ENCODE measurements at regions not wholly inside any gene's neighbourhood (a gene's known extent, or its start where the extent isn't known, plus 50 kb on each side); places are given as distances from the start of the nearest gene placed in this dataset.

DNA sequence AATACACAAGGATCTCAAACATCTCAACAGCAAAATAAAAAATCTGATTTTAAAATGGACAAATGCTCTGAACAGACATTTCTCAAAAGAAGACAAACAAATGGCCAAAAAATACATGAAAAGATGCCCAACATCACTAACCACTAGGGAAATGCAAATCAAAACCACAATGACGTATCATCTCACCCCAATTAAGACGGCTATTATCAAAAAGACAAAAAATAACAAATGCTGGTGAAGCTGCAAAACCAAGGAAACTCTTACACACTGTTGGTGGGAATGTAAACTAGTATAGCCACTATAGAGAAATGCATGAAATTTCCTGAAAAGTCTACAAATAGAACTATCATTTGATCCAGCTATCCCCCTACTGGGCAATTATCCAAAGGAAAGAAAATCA lies 145.0 kb downstream of the BTG1 start:
- no peak overlapping the region for H3K9ac ChIP-seq (ENCODE audit: insufficient read length, low read depth)
- DNase-seq (ENCODE audit: low read depth, low spot score) = no peak
- no peaks in the 10 kb centered on the region for H3K4me1 ChIP-seq (ENCODE audit: insufficient read depth, insufficient read length)
- TF ChIP-seq ZNF274 (IDR thresholded peaks at IDR 0.05; ENCODE audit: low read depth, low read length) (no peak), SUZ12 (IDR thresholded peaks at IDR 0.05; ENCODE audit: extremely low read depth, insufficient read depth, insufficient read length) (no peak), YY1 (IDR thresholded peaks at IDR 0.05; ENCODE audit: insufficient read depth, insufficient read length) (no peak)
- H3K36me3 ChIP-seq (ENCODE audit: insufficient read depth, insufficient read length, low read length) = no peaks in the 10 kb centered on the region
- no peaks in the 10 kb centered on the region for H3K9me3 ChIP-seq (ENCODE audit: insufficient read depth, low read length)
- H3K4me3 ChIP-seq (ENCODE audit: insufficient read length, low read depth) = no peak overlapping the region
- H3K27me3 ChIP-seq (ENCODE audit: insufficient read depth, insufficient read length) = no peaks in the 10 kb centered on the region

DNA sequence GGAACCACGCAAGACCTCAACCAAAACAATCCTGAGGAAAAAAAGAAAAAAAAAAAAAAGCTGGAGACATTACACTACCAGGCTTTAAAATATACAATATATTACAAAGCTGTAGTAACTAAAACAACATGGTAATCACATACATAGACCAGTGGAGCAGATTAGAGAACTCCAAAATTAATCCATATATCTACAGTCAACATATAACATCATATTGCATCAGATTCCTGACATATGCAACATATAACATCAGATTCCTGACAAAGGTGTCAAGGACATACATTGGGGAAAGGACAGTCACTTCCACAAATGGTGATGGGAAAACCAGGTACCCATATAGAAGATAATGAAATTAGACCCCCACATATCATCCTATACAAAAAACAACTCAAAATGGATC lies 145.8 kb downstream of the BTG1 start:
- H3K9me3 ChIP-seq (ENCODE audit: insufficient read depth, low read length) = no peaks in the 10 kb centered on the region
- no peaks in the 10 kb centered on the region for H3K4me1 ChIP-seq (ENCODE audit: insufficient read depth, insufficient read length)
- TF ChIP-seq ZNF274 (IDR thresholded peaks at IDR 0.05; ENCODE audit: low read depth, low read length) (no peak), SUZ12 (IDR thresholded peaks at IDR 0.05; ENCODE audit: extremely low read depth, insufficient read depth, insufficient read length) (no peak), YY1 (IDR thresholded peaks at IDR 0.05; ENCODE audit: insufficient read depth, insufficient read length) (no peak)
- H3K27me3 ChIP-seq (ENCODE audit: insufficient read depth, insufficient read length) = no peaks in the 10 kb centered on the region
- H3K36me3 ChIP-seq (ENCODE audit: insufficient read depth, insufficient read length, low read length) = no peaks in the 10 kb centered on the region
- no peak overlapping the region for H3K9ac ChIP-seq (ENCODE audit: insufficient read length, low read depth)
- no peak overlapping the region for H3K4me3 ChIP-seq (ENCODE audit: insufficient read length, low read depth)
- DNase-seq (ENCODE audit: low read depth, low spot score) = no peak

DNA sequence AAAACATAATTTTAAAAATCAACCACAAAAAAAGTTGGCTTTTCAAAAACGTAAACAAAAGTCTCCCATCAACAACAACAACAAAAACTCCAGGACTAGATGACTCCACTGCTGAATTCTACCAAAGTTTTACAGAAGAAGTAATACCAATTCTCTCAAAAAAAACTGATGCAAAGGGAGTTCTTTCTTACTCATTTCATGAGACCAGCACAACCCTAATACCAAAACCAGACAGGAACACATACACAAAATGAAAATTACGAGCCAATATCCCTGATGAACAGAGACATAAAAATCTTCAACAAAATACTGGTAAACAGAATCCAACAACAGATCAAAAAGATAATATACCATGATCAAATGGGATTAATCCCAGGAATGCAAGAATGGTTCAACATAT lies 147.3 kb downstream of the BTG1 start:
- Histone ChIP-seq H3K36me3 (ENCODE audit: insufficient read depth, insufficient read length, low read length) (no peaks in the 10 kb centered on the region), H3K9me3 (ENCODE audit: insufficient read depth, low read length) (no peaks in the 10 kb centered on the region), H3K4me1 (ENCODE audit: insufficient read depth, insufficient read length) (no peaks in the 10 kb centered on the region), H3K9ac (ENCODE audit: insufficient read length, low read depth) (no peak overlapping the region), H3K27me3 (ENCODE audit: insufficient read depth, insufficient read length) (no peaks in the 10 kb centered on the region), H3K4me3 (ENCODE audit: insufficient read length, low read depth) (no peak overlapping the region)
- no peak for TF ChIP-seq ZNF274 (IDR thresholded peaks at IDR 0.05; ENCODE audit: low read depth, low read length)
- no peak for TF ChIP-seq SUZ12 (IDR thresholded peaks at IDR 0.05; ENCODE audit: extremely low read depth, insufficient read depth, insufficient read length)
- TF ChIP-seq YY1 (IDR thresholded peaks at IDR 0.05; ENCODE audit: insufficient read depth, insufficient read length) = no peak
- no peak for DNase-seq (ENCODE audit: low read depth, low spot score)

GRCh38 chr12:91994208-91994797 lies 151.3 kb downstream of the BTG1 start:
- Histone ChIP-seq H3K27me3 (ENCODE audit: insufficient read depth, insufficient read length) (no peaks in the 10 kb centered on the region), H3K9ac (ENCODE audit: insufficient read length, low read depth) (no peak overlapping the region), H3K4me3 (ENCODE audit: insufficient read length, low read depth) (no peak overlapping the region), H3K4me1 (ENCODE audit: insufficient read depth, insufficient read length) (no peaks in the 10 kb centered on the region), H3K36me3 (ENCODE audit: insufficient read depth, insufficient read length, low read length) (no peaks in the 10 kb centered on the region), H3K9me3 (ENCODE audit: insufficient read depth, low read length) (no peaks in the 10 kb centered on the region)
- DNase-seq (ENCODE audit: low read depth, low spot score) = no peak
- no peak for TF ChIP-seq SUZ12 (IDR thresholded peaks at IDR 0.05; ENCODE audit: extremely low read depth, insufficient read depth, insufficient read length)
- TF ChIP-seq ZNF274 (IDR thresholded peaks at IDR 0.05; ENCODE audit: low read depth, low read length) = no peak
- no peak for TF ChIP-seq YY1 (IDR thresholded peaks at IDR 0.05; ENCODE audit: insufficient read depth, insufficient read length)

- H3K4me1 ChIP-seq (ENCODE audit: insufficient read depth, insufficient read length) = no peaks in the 10 kb centered on the region
- TF ChIP-seq YY1 (IDR thresholded peaks at IDR 0.05; ENCODE audit: insufficient read depth, insufficient read length) (no peak), SUZ12 (IDR thresholded peaks at IDR 0.05; ENCODE audit: extremely low read depth, insufficient read depth, insufficient read length) (no peak), ZNF274 (IDR thresholded peaks at IDR 0.05; ENCODE audit: low read depth, low read length) (no peak)
- no peaks in the 10 kb centered on the region for H3K36me3 ChIP-seq (ENCODE audit: insufficient read depth, insufficient read length, low read length)
- no peaks in the 10 kb centered on the region for H3K27me3 ChIP-seq (ENCODE audit: insufficient read depth, insufficient read length)
- H3K4me3 ChIP-seq (ENCODE audit: insufficient read length, low read depth) = no peak overlapping the region
- no peak for DNase-seq (ENCODE audit: low read depth, low spot score)
- no peak overlapping the region for H3K9ac ChIP-seq (ENCODE audit: insufficient read length, low read depth)
- H3K9me3 ChIP-seq (ENCODE audit: insufficient read depth, low read length) = no peaks in the 10 kb centered on the region
Measured at GRCh38 chr12:91993287-91994017, 152.2 kb downstream of the BTG1 start.

GRCh38 chr12:91991399-91992187 lies 154.1 kb downstream of the BTG1 start:
- no peak overlapping the region for H3K4me3 ChIP-seq (ENCODE audit: insufficient read length, low read depth)
- no peaks in the 10 kb centered on the region for H3K27me3 ChIP-seq (ENCODE audit: insufficient read depth, insufficient read length)
- TF ChIP-seq SUZ12 (IDR thresholded peaks at IDR 0.05; ENCODE audit: extremely low read depth, insufficient read depth, insufficient read length) = no peak
- TF ChIP-seq YY1 (IDR thresholded peaks at IDR 0.05; ENCODE audit: insufficient read depth, insufficient read length) = no peak
- no peak for TF ChIP-seq ZNF274 (IDR thresholded peaks at IDR 0.05; ENCODE audit: low read depth, low read length)
- no peaks in the 10 kb centered on the region for H3K4me1 ChIP-seq (ENCODE audit: insufficient read depth, insufficient read length)
- no peaks in the 10 kb centered on the region for H3K9me3 ChIP-seq (ENCODE audit: insufficient read depth, low read length)
- H3K36me3 ChIP-seq (ENCODE audit: insufficient read depth, insufficient read length, low read length) = no peaks in the 10 kb centered on the region
- no peak for DNase-seq (ENCODE audit: low read depth, low spot score)
- H3K9ac ChIP-seq (ENCODE audit: insufficient read length, low read depth) = no peak overlapping the region

DNA sequence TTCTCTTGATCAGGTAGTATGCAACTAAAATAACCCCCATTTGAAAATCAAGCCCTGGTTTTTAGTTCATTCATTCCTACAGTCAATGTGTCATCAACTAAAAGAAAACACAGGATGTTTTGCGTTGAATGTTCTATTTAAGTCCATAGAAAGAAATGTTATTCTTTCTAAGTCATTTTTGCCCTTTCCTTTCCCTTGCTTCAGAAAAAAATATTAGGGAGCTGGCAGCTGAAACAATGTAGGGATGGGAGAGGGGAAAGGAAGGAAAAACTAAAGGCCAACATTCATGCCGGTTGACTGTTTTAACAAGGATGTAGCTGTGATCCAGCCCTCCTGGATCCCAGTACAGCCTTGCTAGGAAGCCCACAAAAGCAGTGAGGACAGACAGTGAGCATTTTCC lies 155.1 kb downstream of the BTG1 start:
- no peak for DNase-seq (ENCODE audit: low read depth, low spot score)
- TF ChIP-seq ZNF274 (IDR thresholded peaks at IDR 0.05; ENCODE audit: low read depth, low read length) (no peak), YY1 (IDR thresholded peaks at IDR 0.05; ENCODE audit: insufficient read depth, insufficient read length) (no peak), SUZ12 (IDR thresholded peaks at IDR 0.05; ENCODE audit: extremely low read depth, insufficient read depth, insufficient read length) (no peak)
- no peak overlapping the region for H3K9ac ChIP-seq (ENCODE audit: insufficient read length, low read depth)

More for the DNA sequence above, 155.1 kb downstream of the BTG1 start:
- Histone ChIP-seq H3K9me3 (ENCODE audit: insufficient read depth, low read length) (no peaks in the 10 kb centered on the region), H3K4me1 (ENCODE audit: insufficient read depth, insufficient read length) (peaks cover 4% of the 10 kb centered on the region), H3K4me3 (ENCODE audit: insufficient read length, low read depth) (no peak overlapping the region), H3K27me3 (ENCODE audit: insufficient read depth, insufficient read length) (no peaks in the 10 kb centered on the region), H3K36me3 (ENCODE audit: insufficient read depth, insufficient read length, low read length) (no peaks in the 10 kb centered on the region)
